ENCODE measurements at regions not wholly inside any gene's neighbourhood (a gene's known extent, or its start where the extent isn't known, plus 50 kb on each side); places are given as distances from the start of the nearest gene placed in this dataset.

GRCh38 chr5:10920400-10920799 lies 159.4 kb upstream of the DAP start:
- TF ChIP-seq, protein P1, sequence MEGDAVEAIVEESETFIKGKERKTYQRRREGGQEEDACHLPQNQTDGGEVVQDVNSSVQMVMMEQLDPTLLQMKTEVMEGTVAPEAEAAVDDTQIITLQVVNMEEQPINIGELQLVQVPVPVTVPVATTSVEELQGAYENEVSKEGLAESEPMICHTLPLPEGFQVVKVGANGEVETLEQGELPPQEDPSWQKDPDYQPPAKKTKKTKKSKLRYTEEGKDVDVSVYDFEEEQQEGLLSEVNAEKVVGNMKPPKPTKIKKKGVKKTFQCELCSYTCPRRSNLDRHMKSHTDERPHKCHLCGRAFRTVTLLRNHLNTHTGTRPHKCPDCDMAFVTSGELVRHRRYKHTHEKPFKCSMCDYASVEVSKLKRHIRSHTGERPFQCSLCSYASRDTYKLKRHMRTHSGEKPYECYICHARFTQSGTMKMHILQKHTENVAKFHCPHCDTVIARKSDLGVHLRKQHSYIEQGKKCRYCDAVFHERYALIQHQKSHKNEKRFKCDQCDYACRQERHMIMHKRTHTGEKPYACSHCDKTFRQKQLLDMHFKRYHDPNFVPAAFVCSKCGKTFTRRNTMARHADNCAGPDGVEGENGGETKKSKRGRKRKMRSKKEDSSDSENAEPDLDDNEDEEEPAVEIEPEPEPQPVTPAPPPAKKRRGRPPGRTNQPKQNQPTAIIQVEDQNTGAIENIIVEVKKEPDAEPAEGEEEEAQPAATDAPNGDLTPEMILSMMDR (conservative IDR thresholded peaks at IDR 0.05; ENCODE audit: low read length), result no peak
- no peak for TF ChIP-seq EZH2phosphoT487 (IDR thresholded peaks at IDR 0.05; ENCODE audit: borderline replicate concordance, low read depth, low read length)
